ENCODE measurements at regions not wholly inside any gene's neighbourhood (a gene's known extent, or its start where the extent isn't known, plus 50 kb on each side); places are given as distances from the start of the nearest gene placed in this dataset.

GRCh38 chr7:84245835-84246234 lies 51.2 kb upstream of the SEMA3A start:
- TF ChIP-seq EP300 (IDR thresholded peaks at IDR 0.05; ENCODE audit: borderline replicate concordance in 1 of 2, low read depth in 1 of 2, low read length in 1 of 2) (no peak), JUND (IDR thresholded peaks at IDR 0.05) (no peak), YY1 (IDR thresholded peaks at IDR 0.05; ENCODE audit: low read depth) (no peak), ZBTB33 (IDR thresholded peaks at IDR 0.05; ENCODE audit: borderline replicate concordance, low read depth) (no peak), POLR2AphosphoS5 (IDR thresholded peaks at IDR 0.05; ENCODE audit: low read depth, low read length) (no peak), REST (IDR thresholded peaks at IDR 0.05; ENCODE audit: low read depth, low read length) (no peak), CTCF (IDR thresholded peaks at IDR 0.05) (no peak), NFIC (IDR thresholded peaks at IDR 0.05; ENCODE audit: borderline replicate concordance) (no peak)
